ENCODE measurements at regions not wholly inside any gene's neighbourhood (a gene's known extent, or its start where the extent isn't known, plus 50 kb on each side); places are given as distances from the start of the nearest gene placed in this dataset.

DNA sequence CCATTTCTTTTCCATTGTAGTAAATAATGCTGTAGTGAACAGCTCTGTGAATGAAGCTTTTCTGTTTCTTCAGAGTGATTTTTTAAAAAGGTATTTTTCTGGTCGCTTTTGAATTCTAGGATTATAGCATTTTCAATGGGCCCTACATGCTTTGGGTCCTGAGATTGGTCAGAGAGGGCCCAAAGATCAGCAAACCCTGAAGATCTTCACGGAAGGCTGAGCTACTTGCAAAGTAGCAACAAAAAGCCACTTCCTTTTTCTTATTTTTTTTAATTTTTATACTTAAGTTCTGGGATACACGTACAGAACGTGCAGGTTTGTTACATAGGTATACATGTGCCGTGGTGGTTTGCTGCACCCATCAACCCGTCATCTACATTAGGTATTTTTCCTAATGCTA lies 200.5 kb downstream of the FAT3 start:
- Histone ChIP-seq H3K27me3 (no peaks in the 10 kb centered on the region), H3K4me3 (no peak overlapping the region), H3K27ac (no peak overlapping the region), H3K9me3 (no peaks in the 10 kb centered on the region), H3K4me1 (no peaks in the 10 kb centered on the region), H3K36me3 (no peaks in the 10 kb centered on the region)
- TF ChIP-seq, protein P1, sequence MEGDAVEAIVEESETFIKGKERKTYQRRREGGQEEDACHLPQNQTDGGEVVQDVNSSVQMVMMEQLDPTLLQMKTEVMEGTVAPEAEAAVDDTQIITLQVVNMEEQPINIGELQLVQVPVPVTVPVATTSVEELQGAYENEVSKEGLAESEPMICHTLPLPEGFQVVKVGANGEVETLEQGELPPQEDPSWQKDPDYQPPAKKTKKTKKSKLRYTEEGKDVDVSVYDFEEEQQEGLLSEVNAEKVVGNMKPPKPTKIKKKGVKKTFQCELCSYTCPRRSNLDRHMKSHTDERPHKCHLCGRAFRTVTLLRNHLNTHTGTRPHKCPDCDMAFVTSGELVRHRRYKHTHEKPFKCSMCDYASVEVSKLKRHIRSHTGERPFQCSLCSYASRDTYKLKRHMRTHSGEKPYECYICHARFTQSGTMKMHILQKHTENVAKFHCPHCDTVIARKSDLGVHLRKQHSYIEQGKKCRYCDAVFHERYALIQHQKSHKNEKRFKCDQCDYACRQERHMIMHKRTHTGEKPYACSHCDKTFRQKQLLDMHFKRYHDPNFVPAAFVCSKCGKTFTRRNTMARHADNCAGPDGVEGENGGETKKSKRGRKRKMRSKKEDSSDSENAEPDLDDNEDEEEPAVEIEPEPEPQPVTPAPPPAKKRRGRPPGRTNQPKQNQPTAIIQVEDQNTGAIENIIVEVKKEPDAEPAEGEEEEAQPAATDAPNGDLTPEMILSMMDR (IDR thresholded peaks at IDR 0.05) = no peak
- no peak for TF ChIP-seq POLR2AphosphoS5 (IDR thresholded peaks at IDR 0.05)
- no peak for TF ChIP-seq EP300 (IDR thresholded peaks at IDR 0.05)
- TF ChIP-seq POLR2A (IDR thresholded peaks at IDR 0.05) = no peak
- DNase-seq (no peak), ATAC-seq (ENCODE audit: low FRiP score in 2 of 2) (no peak)
- 70 to 73% methylated on average over 6 of the region's 6 CpGs for WGBS, 2 donors

DNA sequence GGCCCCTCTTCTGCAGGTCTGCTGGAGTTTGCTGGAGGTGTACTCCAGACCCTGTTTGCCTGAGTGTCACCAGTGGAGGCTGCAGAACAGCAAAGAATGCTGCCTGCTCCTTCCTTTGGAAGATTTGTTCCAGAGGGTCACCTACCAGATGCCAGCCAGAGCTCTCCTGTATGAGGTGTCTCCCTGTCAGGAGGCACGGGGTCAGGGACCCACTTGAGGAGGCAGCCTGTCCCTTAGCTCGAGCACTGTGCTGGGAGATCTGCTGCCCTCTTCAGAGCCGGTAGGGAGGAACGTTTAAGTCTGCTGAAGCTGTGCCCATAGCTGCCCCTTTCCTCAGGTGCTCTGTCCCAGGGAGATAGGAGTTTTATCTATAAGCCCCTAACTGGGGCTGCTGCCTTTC lies 207.9 kb downstream of the FAT3 start:
- no peaks in the 10 kb centered on the region for H3K36me3 ChIP-seq

DNA sequence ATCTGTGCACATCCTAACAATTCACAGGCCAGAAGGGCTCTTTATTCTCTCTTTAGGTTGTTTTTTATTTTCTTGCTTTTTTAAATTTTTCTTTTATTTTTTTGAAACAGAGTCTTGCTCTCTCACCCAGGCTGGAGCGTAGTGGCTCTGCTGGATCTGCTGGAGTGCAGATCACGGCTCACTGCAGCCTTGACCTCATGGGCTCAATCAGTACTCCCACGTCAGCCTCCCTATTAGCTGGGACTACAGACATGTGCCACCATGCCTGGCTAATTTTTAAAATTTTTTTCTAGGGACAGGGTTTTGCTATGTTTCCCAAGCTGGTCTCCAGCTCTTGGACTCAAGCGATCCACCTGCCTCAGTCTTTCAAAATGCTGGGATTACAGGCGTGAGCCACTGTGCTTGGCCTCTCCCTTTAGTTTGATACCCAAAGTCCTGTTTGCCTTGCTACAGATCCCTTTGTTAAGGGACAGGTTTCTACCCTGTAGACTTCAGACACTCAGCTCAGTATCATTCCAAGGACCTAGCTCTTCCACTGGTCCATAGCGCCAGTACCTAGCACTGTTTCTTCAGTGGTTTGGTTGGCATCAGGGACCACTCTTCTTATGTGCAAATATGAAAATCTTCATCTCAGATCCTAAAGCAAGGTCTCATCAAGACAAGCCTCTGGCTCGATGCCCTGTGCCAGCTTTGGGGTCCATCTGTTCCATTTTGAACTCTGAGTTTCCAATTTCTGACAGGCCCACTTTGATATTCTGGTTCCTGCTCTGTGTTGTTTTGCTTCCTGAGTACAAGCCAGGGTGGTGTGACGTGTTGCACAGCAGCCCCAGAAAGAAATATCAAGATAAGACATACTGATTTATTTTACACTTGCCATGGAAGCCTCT lies 211.7 kb downstream of the FAT3 start:
- no peaks in the 10 kb centered on the region for H3K9me3 ChIP-seq
- H3K27ac ChIP-seq = no peak overlapping the region
- DNase-seq (no peak), ATAC-seq (ENCODE audit: low FRiP score in 2 of 2) (no peak)
- 86 to 89% methylated on average over 8 of the region's 8 CpGs for WGBS, 2 donors
- no peaks in the 10 kb centered on the region for H3K4me1 ChIP-seq
- no peaks in the 10 kb centered on the region for H3K27me3 ChIP-seq
- no peak for TF ChIP-seq POLR2A (IDR thresholded peaks at IDR 0.05)
- no peak for TF ChIP-seq EP300 (IDR thresholded peaks at IDR 0.05)
- TF ChIP-seq, protein P1 (IDR thresholded peaks at IDR 0.05) = no peak
- TF ChIP-seq POLR2AphosphoS5 (IDR thresholded peaks at IDR 0.05) = no peak
- no peak overlapping the region for H3K4me3 ChIP-seq
- no peaks in the 10 kb centered on the region for H3K36me3 ChIP-seq

More for the DNA sequence above, 207.9 kb downstream of the FAT3 start:
- Histone ChIP-seq H3K27me3 (no peaks in the 10 kb centered on the region), H3K27ac (no peak overlapping the region), H3K4me3 (no peak overlapping the region), H3K9me3 (no peaks in the 10 kb centered on the region), H3K4me1 (no peaks in the 10 kb centered on the region)
- no peak for ATAC-seq (ENCODE audit: low FRiP score in 2 of 2)
- WGBS, 2 donors = 51 to 89% methylated on average over 3 to 4 of the region's 4 CpGs
- DNase-seq = no peak
- TF ChIP-seq POLR2A (IDR thresholded peaks at IDR 0.05) (no peak), EP300 (IDR thresholded peaks at IDR 0.05) (no peak), POLR2AphosphoS5 (IDR thresholded peaks at IDR 0.05) (no peak)
- TF ChIP-seq, protein P1 (IDR thresholded peaks at IDR 0.05) = no peak

DNA sequence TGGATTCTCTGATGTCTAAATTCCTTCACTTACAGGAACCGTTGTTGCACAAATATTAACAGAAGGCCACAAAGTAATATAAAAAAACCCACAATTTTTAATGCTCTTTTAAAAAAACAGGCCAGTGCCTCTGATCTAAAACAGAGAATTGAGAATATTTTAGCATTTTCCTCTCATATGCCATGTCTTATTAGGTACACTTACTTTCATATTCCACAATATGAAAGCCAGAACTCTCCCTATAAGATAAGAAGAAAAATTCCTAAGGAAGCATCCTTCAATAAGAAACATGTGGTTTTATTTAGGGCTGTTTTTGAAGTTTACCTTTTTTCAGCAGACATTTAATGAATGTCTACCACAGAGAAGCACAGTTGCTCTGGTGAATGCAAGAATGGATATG lies 214.5 kb downstream of the FAT3 start:
- Histone ChIP-seq H3K4me1 (peaks cover 0 to 5% (median 0%) of the 10 kb centered on the region in 4 donors), H3K27me3 (no peaks in the 10 kb centered on the region), H3K27ac (no peak overlapping the region), H3K4me3 (no peak overlapping the region), H3K9me3 (no peaks in the 10 kb centered on the region), H3K36me3 (no peaks in the 10 kb centered on the region)
- WGBS, 2 donors = 74 to 75% methylated on average over 1 of the region's 1 CpG
- TF ChIP-seq POLR2A (IDR thresholded peaks at IDR 0.05) = no peak
- TF ChIP-seq, protein P1 (IDR thresholded peaks at IDR 0.05) = no peak
- ATAC-seq (ENCODE audit: low FRiP score in 2 of 2) = no peak
- no peak for DNase-seq

Data from upper lobe of left lung (tissue), 6 donors.